ENCODE measurements at regions not wholly inside any gene's neighbourhood (a gene's known extent, or its start where the extent isn't known, plus 50 kb on each side); places are given as distances from the start of the nearest gene placed in this dataset.
A peak's percentile ranks its signal among the peaks of the same experiment; 100 is the strongest.

- no peak for DNase-seq (ENCODE audit: low read depth)
- no peak overlapping the region for H3K4me3 ChIP-seq (ENCODE audit: low read length)
- TF ChIP-seq CTCF (IDR thresholded peaks at IDR 0.05; ENCODE audit: insufficient read depth, low read depth, low read length, missing control alignments), result no peak
Measured at GRCh38 chr14:83923842-83924241, 1606.1 kb upstream of the FLRT2 start.

- no peak overlapping the region for H3K4me3 ChIP-seq (ENCODE audit: low read length)
- no peak for DNase-seq (ENCODE audit: low read depth)
- TF ChIP-seq CTCF (IDR thresholded peaks at IDR 0.05; ENCODE audit: insufficient read depth, low read depth, low read length, missing control alignments), result no peak
Measured at GRCh38 chr14:83924259-83924658, 1605.7 kb upstream of the FLRT2 start.

- DNase-seq (ENCODE audit: low read depth), result no peak
- no peak overlapping the region for H3K4me3 ChIP-seq (ENCODE audit: low read length)
- TF ChIP-seq CTCF (IDR thresholded peaks at IDR 0.05; ENCODE audit: insufficient read depth, low read depth, low read length, missing control alignments), result peak; percentile 16
Measured at GRCh38 chr14:83940253-83940652, 1589.7 kb upstream of the FLRT2 start.

GRCh38 chr14:83958359-83958758 lies 1571.6 kb upstream of the FLRT2 start:
- no peak for TF ChIP-seq CTCF (IDR thresholded peaks at IDR 0.05; ENCODE audit: insufficient read depth, low read depth, low read length, missing control alignments)
- no peak overlapping the region for H3K4me3 ChIP-seq (ENCODE audit: low read length)

GRCh38 chr14:83960832-83961512 lies 1569.0 kb upstream of the FLRT2 start:
- DNase-seq (ENCODE audit: low read depth), result no peak
- no peak for TF ChIP-seq CTCF (IDR thresholded peaks at IDR 0.05; ENCODE audit: insufficient read depth, low read depth, low read length, missing control alignments)
- no peak overlapping the region for H3K4me3 ChIP-seq (ENCODE audit: low read length)

More at GRCh38 chr14:83958359-83958758, 1571.6 kb upstream of the FLRT2 start:
- peak; percentile 46 for DNase-seq (ENCODE audit: low read depth)

- no peak for DNase-seq (ENCODE audit: low read depth)
- no peak overlapping the region for H3K4me3 ChIP-seq (ENCODE audit: low read length)
- no peak for TF ChIP-seq CTCF (IDR thresholded peaks at IDR 0.05; ENCODE audit: insufficient read depth, low read depth, low read length, missing control alignments)
Measured at GRCh38 chr14:83969998-83970397, 1559.9 kb upstream of the FLRT2 start.

- no peak for DNase-seq (ENCODE audit: low read depth)
- no peak overlapping the region for H3K4me3 ChIP-seq (ENCODE audit: low read length)
- no peak for TF ChIP-seq CTCF (IDR thresholded peaks at IDR 0.05; ENCODE audit: insufficient read depth, low read depth, low read length, missing control alignments)
Measured at GRCh38 chr14:83972631-83973030, 1557.3 kb upstream of the FLRT2 start.
